ENCODE measurements at regions not wholly inside any gene's neighbourhood (a gene's known extent, or its start where the extent isn't known, plus 50 kb on each side); places are given as distances from the start of the nearest gene placed in this dataset.

GRCh38 chr4:23365871-23366556 is 523.8 kb downstream of the PPARGC1A start:
- no peak for TF ChIP-seq POLR2AphosphoS5 (IDR thresholded peaks at IDR 0.05)
- TF ChIP-seq POLR2A (IDR thresholded peaks at IDR 0.05) = no peak
- no peak for TF ChIP-seq EP300 (IDR thresholded peaks at IDR 0.05)
- TF ChIP-seq CTCF (IDR thresholded peaks at IDR 0.05) = no peak
- H3K27me3 ChIP-seq = no peaks in the 10 kb centered on the region
- no peak overlapping the region for H3K27ac ChIP-seq
- H3K9me3 ChIP-seq = no peaks in the 10 kb centered on the region
- intact Hi-C loops (cut with DNase I) = no loop called here
- no peaks in the 10 kb centered on the region for H3K36me3 ChIP-seq
- H3K4me3 ChIP-seq = no peak overlapping the region
- WGBS, 2 donors = 79 to 90% methylated on average over 2 of the region's 2 CpGs
- H3K4me1 ChIP-seq = no peaks in the 10 kb centered on the region
- DNase-seq = no peak

DNA sequence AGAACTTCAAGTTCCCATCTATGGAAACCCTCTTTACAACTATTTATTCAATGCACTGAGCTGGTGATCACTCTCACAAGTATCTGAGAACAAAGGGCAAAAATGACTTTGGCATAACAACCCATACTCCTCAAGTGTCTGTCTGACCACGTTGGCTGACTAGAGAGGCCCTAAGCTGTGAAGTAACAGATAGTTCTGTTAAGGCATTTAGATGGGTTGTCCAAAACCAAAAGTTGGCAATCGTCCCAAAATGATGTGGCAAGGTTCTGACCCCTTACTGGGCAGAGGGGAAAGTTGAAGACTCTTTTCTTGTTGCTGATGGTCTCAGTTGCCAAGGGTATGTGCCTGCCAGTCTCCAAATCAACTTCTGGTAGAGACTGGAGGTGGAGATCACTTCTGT is 524.8 kb downstream of the PPARGC1A start:
- Histone ChIP-seq H3K4me1 (no peaks in the 10 kb centered on the region), H3K36me3 (no peaks in the 10 kb centered on the region), H3K27me3 (no peaks in the 10 kb centered on the region), H3K4me3 (no peak overlapping the region), H3K9me3 (no peaks in the 10 kb centered on the region), H3K27ac (no peak overlapping the region)
- DNase-seq = no peak
- no peak for TF ChIP-seq POLR2A (IDR thresholded peaks at IDR 0.05)
- TF ChIP-seq EP300 (IDR thresholded peaks at IDR 0.05) = no peak
- no peak for TF ChIP-seq POLR2AphosphoS5 (IDR thresholded peaks at IDR 0.05)
- TF ChIP-seq CTCF (IDR thresholded peaks at IDR 0.05) = no peak
- 59 to 66% methylated on average over 2 of the region's 2 CpGs for WGBS, 2 donors
- intact Hi-C loops (cut with DNase I) = no loop called here

DNA sequence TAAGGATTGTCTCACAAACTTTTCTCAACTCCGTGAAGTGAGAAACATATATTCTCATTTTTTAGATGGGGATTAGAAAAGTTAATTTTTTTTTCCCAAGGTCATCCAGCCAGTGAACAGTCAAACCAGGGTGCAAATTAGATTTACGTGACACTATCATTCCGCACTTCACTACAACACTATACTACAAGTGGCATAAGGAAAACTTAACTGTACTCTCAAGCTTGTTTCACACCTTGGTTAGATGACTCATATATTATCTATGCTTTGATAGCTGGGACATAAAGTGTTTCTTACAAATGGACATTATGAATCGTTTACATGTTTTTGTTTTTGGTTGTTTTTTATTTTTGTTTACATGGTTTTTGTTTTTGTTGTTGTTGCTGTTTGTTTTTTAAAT is 525.7 kb downstream of the PPARGC1A start:
- WGBS, 2 donors = 89 to 91% methylated on average over 4 of the region's 4 CpGs
- intact Hi-C loops (cut with DNase I) = no loop called here
- DNase-seq = no peak
- H3K9me3 ChIP-seq = no peaks in the 10 kb centered on the region
- no peak overlapping the region for H3K4me3 ChIP-seq
- no peaks in the 10 kb centered on the region for H3K27me3 ChIP-seq
- no peak overlapping the region for H3K27ac ChIP-seq
- no peaks in the 10 kb centered on the region for H3K4me1 ChIP-seq
- H3K36me3 ChIP-seq = no peaks in the 10 kb centered on the region
- TF ChIP-seq POLR2A (IDR thresholded peaks at IDR 0.05) (no peak), EP300 (IDR thresholded peaks at IDR 0.05) (no peak), CTCF (IDR thresholded peaks at IDR 0.05) (no peak), POLR2AphosphoS5 (IDR thresholded peaks at IDR 0.05) (no peak)

- WGBS, 2 donors = 93 to 94% methylated on average over 9 of the region's 9 CpGs
- no peaks in the 10 kb centered on the region for H3K4me1 ChIP-seq
- H3K36me3 ChIP-seq = no peaks in the 10 kb centered on the region
- H3K27me3 ChIP-seq = no peaks in the 10 kb centered on the region
- no peak overlapping the region for H3K4me3 ChIP-seq
- intact Hi-C loops (cut with DNase I) = no loop called here
- TF ChIP-seq POLR2A (IDR thresholded peaks at IDR 0.05) (no peak), EP300 (IDR thresholded peaks at IDR 0.05) (no peak), CTCF (IDR thresholded peaks at IDR 0.05) (no peak), POLR2AphosphoS5 (IDR thresholded peaks at IDR 0.05) (no peak)
- no peak overlapping the region for H3K27ac ChIP-seq
- no peaks in the 10 kb centered on the region for H3K9me3 ChIP-seq
- no peak for DNase-seq
These were observed 528.4 kb downstream of the PPARGC1A start for GRCh38 chr4:23361453-23361852.

GRCh38 chr4:23360718-23361117 is 529.1 kb downstream of the PPARGC1A start:
- no peak for TF ChIP-seq CTCF (IDR thresholded peaks at IDR 0.05)
- TF ChIP-seq POLR2AphosphoS5 (IDR thresholded peaks at IDR 0.05) = no peak
- TF ChIP-seq EP300 (IDR thresholded peaks at IDR 0.05) = no peak
- no peak for TF ChIP-seq POLR2A (IDR thresholded peaks at IDR 0.05)
- Histone ChIP-seq H3K4me3 (no peak overlapping the region), H3K27me3 (no peaks in the 10 kb centered on the region), H3K9me3 (no peaks in the 10 kb centered on the region), H3K4me1 (no peaks in the 10 kb centered on the region), H3K27ac (no peak overlapping the region), H3K36me3 (no peaks in the 10 kb centered on the region)
- no peak for DNase-seq
- intact Hi-C loops (cut with DNase I) = no loop called here
- 67 to 73% methylated on average over 1 of the region's 1 CpG for WGBS, 2 donors
